ENCODE measurements at regions not wholly inside any gene's neighbourhood (a gene's known extent, or its start where the extent isn't known, plus 50 kb on each side); places are given as distances from the start of the nearest gene placed in this dataset.

- Histone ChIP-seq H3K4me1 (ENCODE audit: control insufficient read depth, insufficient read depth, low read length) (no peaks in the 10 kb centered on the region), H3K27ac (ENCODE audit: low read depth, low read length) (no peak overlapping the region), H3K9ac (ENCODE audit: extremely low read depth, low read length, poor library complexity, severe bottlenecking) (no peak overlapping the region), H3K9me3 (ENCODE audit: control insufficient read depth, low read length) (peaks cover 12% of the 10 kb centered on the region), H3K27me3 (ENCODE audit: control insufficient read depth, insufficient read depth, low read length, poor library complexity, severe bottlenecking) (no peaks in the 10 kb centered on the region), H3K36me3 (ENCODE audit: control insufficient read depth, insufficient read depth, low read length) (no peaks in the 10 kb centered on the region), H3K4me3 (ENCODE audit: low read length) (no peak overlapping the region)
- DNase-seq, result peak; percentile 34
- WGBS, 2 experiments (ENCODE audit: insufficient coverage in 1 of 2, insufficient read length in 1 of 2), result 93 to 95% methylated on average over 6 to 11 of the region's 11 CpGs
- no peak for TF ChIP-seq CTCF (conservative IDR thresholded peaks at IDR 0.05)
- Mint-ChIP-seq H3K9me3 (peaks cover 4% of the 10 kb centered on the region), H3K27me3 (ENCODE audit: insufficient read depth) (no peaks in the 10 kb centered on the region), H3K27ac (no peak overlapping the region), H3K4me1 (peaks cover 11% of the 10 kb centered on the region), H3K4me3 (no peak overlapping the region), H3K36me3 (ENCODE audit: low read depth) (peaks cover 22% of the 10 kb centered on the region)
These were observed 403.4 kb downstream of the MATN1 start for GRCh38 chr1:30319765-30320580.

GRCh38 chr1:30318864-30319718, 404.3 kb downstream of the MATN1 start:
- Histone ChIP-seq H3K27me3 (ENCODE audit: control insufficient read depth, insufficient read depth, low read length, poor library complexity, severe bottlenecking) (no peaks in the 10 kb centered on the region), H3K36me3 (ENCODE audit: control insufficient read depth, insufficient read depth, low read length) (no peaks in the 10 kb centered on the region), H3K27ac (ENCODE audit: low read depth, low read length) (no peak overlapping the region), H3K4me3 (ENCODE audit: low read length) (no peak overlapping the region), H3K4me1 (ENCODE audit: control insufficient read depth, insufficient read depth, low read length) (no peaks in the 10 kb centered on the region), H3K9me3 (ENCODE audit: control insufficient read depth, low read length) (peaks cover 12% of the 10 kb centered on the region), H3K9ac (ENCODE audit: extremely low read depth, low read length, poor library complexity, severe bottlenecking) (no peak overlapping the region)
- no peak overlapping the region for H3K4me3 Mint-ChIP-seq
- no peaks in the 10 kb centered on the region for H3K27me3 Mint-ChIP-seq (ENCODE audit: insufficient read depth)
- DNase-seq, result peak; percentile 46
- H3K9me3 Mint-ChIP-seq, result peaks cover 4% of the 10 kb centered on the region
- H3K4me1 Mint-ChIP-seq, result peaks cover 11% of the 10 kb centered on the region
- no peak for TF ChIP-seq CTCF (conservative IDR thresholded peaks at IDR 0.05)
- 88 to 91% methylated on average over 11 to 18 of the region's 18 CpGs for WGBS, 2 experiments (ENCODE audit: insufficient coverage in 1 of 2, insufficient read length in 1 of 2)
- H3K27ac Mint-ChIP-seq, result no peak overlapping the region
- peaks cover 26% of the 10 kb centered on the region for H3K36me3 Mint-ChIP-seq (ENCODE audit: low read depth)

- H3K4me1 ChIP-seq (ENCODE audit: control insufficient read depth, insufficient read depth, low read length), result no peaks in the 10 kb centered on the region
- H3K27ac ChIP-seq (ENCODE audit: low read depth, low read length), result no peak overlapping the region
- no peaks in the 10 kb centered on the region for H3K27me3 ChIP-seq (ENCODE audit: control insufficient read depth, insufficient read depth, low read length, poor library complexity, severe bottlenecking)
- Mint-ChIP-seq H3K27ac (no peak overlapping the region), H3K4me1 (peaks cover 11% of the 10 kb centered on the region), H3K27me3 (ENCODE audit: insufficient read depth) (no peaks in the 10 kb centered on the region), H3K4me3 (no peak overlapping the region), H3K36me3 (ENCODE audit: low read depth) (peaks cover 32% of the 10 kb centered on the region), H3K9me3 (peaks cover 4% of the 10 kb centered on the region)
- WGBS, 2 experiments (ENCODE audit: insufficient coverage in 1 of 2, insufficient read length in 1 of 2), result 67 to 70% methylated on average over 3 to 8 of the region's 8 CpGs
- peak; percentile 61 for TF ChIP-seq CTCF (conservative IDR thresholded peaks at IDR 0.05)
- no peak overlapping the region for H3K4me3 ChIP-seq (ENCODE audit: low read length)
- H3K9ac ChIP-seq (ENCODE audit: extremely low read depth, low read length, poor library complexity, severe bottlenecking), result no peak overlapping the region
- DNase-seq, result peak; percentile 78
- H3K9me3 ChIP-seq (ENCODE audit: control insufficient read depth, low read length), result peaks cover 12% of the 10 kb centered on the region
- no peaks in the 10 kb centered on the region for H3K36me3 ChIP-seq (ENCODE audit: control insufficient read depth, insufficient read depth, low read length)
These were observed 405.0 kb downstream of the MATN1 start for GRCh38 chr1:30318413-30318812.

Data from endodermal cell (in vitro differentiated cells).